Skeletal muscle cell (primary cell): ENCODE measurements at regions not wholly inside any gene's neighbourhood (a gene's known extent, or its start where the extent isn't known, plus 50 kb on each side); places are given as distances from the start of the nearest gene placed in this dataset.

Source experiments
- DNase-seq: peaks from one replicate; pipeline ENCODE4 v3.0.0-alpha.2; 2010; ENCODE audit warnings: low read depth
- H3K4me3 ChIP-seq: 2 replicates; pipeline ENCODE4 v1.5.1; 2011; ENCODE audit warnings: low read depth, mild to moderate bottlenecking, control low read depth, low read length, moderate library complexity

DNA sequence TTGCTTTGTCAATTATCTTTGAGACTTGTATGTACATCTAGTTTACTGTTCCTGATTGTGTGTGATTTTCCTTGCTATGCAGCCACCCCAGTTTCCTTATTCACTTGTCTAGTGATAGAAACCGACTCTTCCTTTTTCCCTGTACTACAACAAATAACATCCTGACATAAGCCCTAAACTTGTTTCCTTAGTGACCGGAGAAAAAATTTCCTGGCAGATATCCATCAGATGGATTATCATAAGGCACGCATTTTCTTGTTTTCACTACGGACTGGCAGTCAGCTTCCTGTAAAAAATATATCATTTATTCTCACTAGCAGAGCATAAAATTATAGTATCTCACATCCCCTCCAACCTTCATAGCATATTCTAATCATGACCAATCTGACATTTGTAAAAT, 410.7 kb downstream of the CENPC start:
- DNase-seq = no peak

DNA sequence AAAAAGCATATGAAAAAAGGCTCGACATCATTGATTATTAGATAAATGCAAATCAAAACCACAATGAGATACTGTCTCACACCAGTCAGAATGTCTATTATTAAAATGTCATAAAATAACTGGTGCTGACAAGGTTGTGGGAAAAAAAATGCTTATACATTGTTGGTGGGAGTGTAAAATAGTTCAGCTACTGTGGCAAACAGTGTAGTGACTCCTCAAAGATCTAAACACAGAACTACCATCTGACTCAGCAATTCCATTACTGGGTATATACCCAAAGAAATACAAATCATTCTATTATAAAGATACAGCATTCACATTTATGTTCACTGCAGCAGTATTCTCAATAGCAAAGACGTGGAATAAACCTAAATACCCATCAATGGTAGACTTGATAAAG, 412.1 kb downstream of the CENPC start:
- no peak overlapping the region for H3K4me3 ChIP-seq
- DNase-seq = no peak

More for the DNA sequence above, 410.7 kb downstream of the CENPC start:
- H3K4me3 ChIP-seq = no peak overlapping the region

DNA sequence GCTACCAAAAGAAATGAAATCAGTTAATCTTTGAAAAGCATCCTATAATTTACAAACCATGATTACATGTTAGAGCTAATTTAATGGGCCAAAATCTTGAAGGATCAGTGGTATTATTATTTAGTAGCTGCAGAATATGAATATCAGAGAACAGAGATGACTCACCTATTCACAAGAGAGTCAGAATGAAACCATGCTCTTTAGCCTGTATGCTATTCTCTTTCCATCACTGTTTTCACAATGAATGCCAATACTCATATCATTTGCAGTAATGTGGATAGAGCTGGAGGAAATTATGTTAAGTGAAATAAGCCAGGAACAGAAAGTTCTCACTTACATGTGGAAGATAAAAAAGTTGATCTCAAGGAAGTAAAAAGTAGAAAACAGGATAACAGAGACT, 414.1 kb downstream of the CENPC start:
- no peak for DNase-seq

DNA sequence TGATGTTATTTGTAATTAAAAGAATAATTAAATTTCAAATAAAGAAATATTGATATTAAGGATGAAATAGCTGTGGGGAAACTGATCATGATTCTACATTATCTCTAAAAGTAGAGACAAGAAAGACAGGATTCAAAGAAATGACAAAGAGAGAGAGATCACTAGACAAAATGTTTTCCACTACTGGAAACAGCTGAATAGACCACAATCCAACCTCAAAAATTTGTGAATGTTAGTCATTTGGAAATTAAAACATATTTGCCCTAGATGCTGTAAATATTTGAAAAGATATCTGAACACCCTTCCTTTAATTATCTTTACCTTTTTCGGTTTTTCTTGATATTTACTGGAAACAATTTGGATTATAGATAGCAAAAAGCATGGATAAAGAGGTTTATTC, 414.9 kb downstream of the CENPC start:
- no peak overlapping the region for H3K4me3 ChIP-seq
- no peak for DNase-seq

More for the DNA sequence above, 414.1 kb downstream of the CENPC start:
- H3K4me3 ChIP-seq = no peak overlapping the region

- H3K4me3 ChIP-seq = no peak overlapping the region
- DNase-seq = no peak
These were observed 418.7 kb downstream of the CENPC start for GRCh38 chr4:67126570-67126969.

DNA sequence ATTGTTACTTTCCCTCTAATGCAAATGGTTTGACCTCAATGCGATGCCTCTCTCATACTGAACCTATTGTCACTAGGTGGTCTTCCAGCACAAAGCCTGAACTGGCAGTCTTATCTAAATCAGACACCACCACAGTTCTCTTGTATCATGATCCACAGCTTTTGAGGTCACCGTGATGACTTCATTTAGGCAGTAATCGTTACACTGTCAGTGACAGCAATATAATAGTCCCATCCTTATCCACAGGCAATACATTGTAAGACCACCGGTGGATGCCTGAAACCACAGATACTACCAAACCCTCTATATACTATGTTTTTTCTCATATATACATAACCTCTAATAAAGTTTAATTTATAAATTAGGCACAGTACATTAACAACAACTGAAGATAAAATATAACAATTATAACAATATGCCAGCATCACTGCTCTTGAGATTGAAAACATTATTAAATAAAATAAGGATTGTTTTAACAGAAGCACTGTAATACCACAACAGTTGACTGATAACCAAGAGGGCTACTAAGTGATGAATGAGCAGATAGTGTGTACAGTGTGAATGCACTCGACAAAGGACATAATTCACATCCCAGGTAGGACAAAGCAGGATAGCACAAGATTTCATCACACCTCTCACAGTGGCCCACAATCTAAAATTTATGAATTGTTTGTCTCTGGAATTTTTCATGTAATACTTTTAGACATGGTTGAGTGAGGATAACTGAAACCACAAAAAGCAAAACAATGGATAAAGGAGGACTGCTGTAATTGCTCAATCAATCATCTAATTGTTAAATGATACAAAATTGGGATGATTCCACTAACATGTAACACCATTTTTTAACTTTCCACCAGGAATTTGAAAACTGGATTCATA, 419.4 kb downstream of the CENPC start:
- no peak overlapping the region for H3K4me3 ChIP-seq
- no peak for DNase-seq

- no peak overlapping the region for H3K4me3 ChIP-seq
- DNase-seq = no peak
These were observed 420.6 kb downstream of the CENPC start for GRCh38 chr4:67124716-67125115.

DNA sequence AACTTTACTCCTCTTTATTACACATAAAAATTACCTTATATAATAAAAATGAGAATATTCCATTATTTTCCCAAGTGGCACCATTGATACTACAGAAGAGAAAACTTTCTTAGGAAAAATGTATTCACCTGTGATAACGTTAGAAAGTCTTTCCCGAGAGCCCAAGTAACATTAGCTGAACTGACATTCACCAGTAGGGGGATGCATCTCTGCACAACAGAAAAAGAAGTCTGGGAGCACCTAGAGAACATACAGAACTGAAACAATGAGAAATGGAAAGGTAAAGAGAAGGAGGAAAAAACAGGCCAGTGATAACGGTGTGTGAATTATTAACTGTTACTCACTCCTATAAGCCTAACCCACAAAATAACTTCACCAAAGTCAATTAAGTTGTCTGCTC, 423.3 kb downstream of the CENPC start:
- no peak overlapping the region for H3K4me3 ChIP-seq
- DNase-seq = no peak

DNA sequence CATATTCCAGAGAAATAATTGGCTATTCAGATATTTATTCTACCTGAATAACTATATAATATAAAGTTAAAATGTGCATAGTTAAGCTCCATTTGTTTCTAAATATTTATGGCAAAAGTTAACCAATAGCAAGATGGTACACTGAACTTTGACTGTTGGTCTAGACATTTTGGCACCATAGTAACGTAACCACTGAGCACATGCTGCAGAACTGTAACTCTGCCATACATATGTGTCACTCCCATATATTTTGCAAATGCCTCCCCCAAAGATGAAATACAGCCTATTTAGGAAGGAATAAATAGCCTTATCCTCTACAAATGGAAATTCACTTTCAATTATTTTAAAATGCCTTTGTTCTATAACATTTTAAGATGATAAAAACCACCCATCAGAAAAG, 424.9 kb downstream of the CENPC start:
- no peak for DNase-seq
- H3K4me3 ChIP-seq = no peak overlapping the region

DNA sequence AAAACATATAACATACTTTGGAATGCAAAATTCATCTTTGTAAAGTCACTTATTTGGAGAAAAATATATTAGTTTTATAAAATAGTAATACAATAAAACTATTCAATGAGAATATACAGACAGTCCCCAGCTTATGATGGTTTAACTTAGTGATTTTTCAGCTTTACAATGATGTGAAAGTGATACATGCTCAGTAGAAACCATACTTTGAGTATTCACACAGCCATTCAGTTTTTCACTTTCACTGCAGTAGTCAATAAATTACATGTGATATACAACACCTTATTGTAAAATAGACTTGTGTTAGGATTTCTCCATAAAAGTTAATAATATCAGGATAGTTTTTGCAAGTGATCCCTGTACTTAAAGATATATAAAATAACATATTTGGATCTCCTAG, 436.0 kb downstream of the CENPC start:
- H3K4me3 ChIP-seq = no peak overlapping the region
- DNase-seq = no peak

- no peak for DNase-seq
- no peak overlapping the region for H3K4me3 ChIP-seq
These were observed 438.3 kb downstream of the CENPC start for GRCh38 chr4:67106861-67107460.

- no peak for DNase-seq
- no peak overlapping the region for H3K4me3 ChIP-seq
These were observed 441.2 kb downstream of the CENPC start for GRCh38 chr4:67104145-67104544.

- no peak for DNase-seq
- no peak overlapping the region for H3K4me3 ChIP-seq
These were observed 442.1 kb downstream of the CENPC start for GRCh38 chr4:67103001-67103747.

- no peak for DNase-seq
- no peak overlapping the region for H3K4me3 ChIP-seq
These were observed 443.7 kb downstream of the CENPC start for GRCh38 chr4:67101612-67102011.

DNA sequence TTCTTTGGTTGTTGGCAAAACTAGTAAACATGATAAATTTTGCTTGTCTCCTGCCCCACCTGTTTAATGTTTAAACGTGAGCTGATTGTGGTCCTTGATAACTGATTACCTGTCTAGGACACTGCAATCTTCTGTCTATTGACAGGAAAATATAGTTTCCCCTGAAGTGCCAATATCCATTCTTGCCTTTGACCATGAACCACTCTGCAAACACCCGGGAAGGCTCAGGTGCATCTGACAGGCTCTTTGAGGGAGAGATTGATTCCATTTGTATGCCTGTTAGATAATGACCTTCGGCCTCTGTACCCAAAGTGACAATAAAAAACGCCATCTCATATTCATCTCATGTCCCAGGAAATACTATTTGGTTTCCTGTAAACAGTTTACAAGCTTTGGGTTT, 453.0 kb downstream of the CENPC start:
- DNase-seq = no peak
- no peak overlapping the region for H3K4me3 ChIP-seq

DNA sequence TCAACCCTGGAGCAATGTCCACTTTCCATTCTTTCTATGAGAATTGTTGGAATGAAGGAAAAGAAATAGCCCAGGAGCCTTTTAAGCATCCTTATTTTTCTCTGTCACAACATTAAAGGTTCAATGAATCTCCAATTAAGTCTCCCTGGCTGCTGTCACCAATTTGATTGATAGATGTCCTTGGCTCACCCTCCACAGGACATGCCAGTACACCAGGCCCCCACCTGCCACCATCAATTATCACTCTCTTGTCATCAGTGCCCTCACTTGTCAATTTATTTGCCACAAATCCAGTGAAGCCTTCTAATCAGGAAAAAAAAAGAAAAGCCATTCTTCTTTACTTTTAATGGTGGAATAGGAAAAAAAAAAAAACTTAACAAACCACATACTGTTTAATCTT, 453.6 kb downstream of the CENPC start:
- no peak for DNase-seq

GRCh38 chr4:67087897-67088296, 457.4 kb downstream of the CENPC start:
- H3K4me3 ChIP-seq = no peak overlapping the region
- DNase-seq = no peak

More for the DNA sequence above, 453.6 kb downstream of the CENPC start:
- no peak overlapping the region for H3K4me3 ChIP-seq

DNA sequence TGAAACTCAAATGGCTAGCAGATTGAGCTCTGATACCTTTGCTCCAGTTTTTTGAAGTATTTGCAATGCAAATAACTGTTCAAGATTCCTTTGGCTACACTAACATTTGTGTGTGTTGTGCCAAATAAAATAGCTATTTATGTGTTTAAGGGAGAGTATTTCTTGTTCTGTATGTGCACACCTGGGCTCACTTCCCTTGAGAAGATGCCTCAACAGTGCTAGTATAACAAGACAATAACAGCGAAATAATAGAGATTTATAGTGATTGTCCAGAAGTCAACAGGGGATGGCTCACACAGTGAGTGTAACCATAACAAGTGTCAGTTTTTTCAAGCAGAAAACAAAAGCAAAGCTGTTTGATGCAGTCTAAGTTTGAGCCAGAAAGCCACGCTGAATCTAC, 460.5 kb downstream of the CENPC start:
- no peak for DNase-seq
- H3K4me3 ChIP-seq = no peak overlapping the region

- DNase-seq = no peak
- no peak overlapping the region for H3K4me3 ChIP-seq
These were observed 461.8 kb downstream of the CENPC start for GRCh38 chr4:67083496-67083895.

DNA sequence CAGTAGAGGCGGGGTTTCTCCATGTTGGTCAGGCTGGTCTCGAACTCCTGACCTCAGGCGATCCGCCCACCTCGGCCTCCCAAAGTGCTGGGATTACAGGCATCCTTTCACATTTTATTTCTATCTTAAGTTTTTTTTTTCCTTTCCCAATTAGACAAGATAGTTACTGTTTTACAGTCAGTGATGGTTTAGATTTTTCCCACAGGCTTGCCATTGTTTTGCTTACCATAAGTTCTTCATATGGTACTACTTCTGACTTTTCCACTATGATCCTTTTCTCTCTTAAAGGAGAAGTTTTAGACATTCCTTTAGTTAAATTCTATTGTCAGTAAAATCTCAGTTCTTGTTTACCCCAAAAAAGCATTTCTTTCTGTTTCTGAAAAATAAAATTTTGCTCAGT, 462.6 kb downstream of the CENPC start:
- no peak overlapping the region for H3K4me3 ChIP-seq
- DNase-seq = no peak
